MM.1S (cell line): ENCODE measurements at regions not wholly inside any gene's neighbourhood (a gene's known extent, or its start where the extent isn't known, plus 50 kb on each side); places are given as distances from the start of the nearest gene placed in this dataset.

Experiments used
- DNase-seq: peaks from one replicate; pipeline ENCODE4 v3.0.0-alpha.2; 2015
- H2AFZ ChIP-seq: fragments of 300-600 bp; sonication (generic); 2 replicates; pipeline ENCODE4 v1.6.0; 2016; ENCODE audit warnings: antibody characterized with exemption, low read length
- H3F3A ChIP-seq: fragments of 300-600 bp; sonication (generic); 2 replicates; pipeline ENCODE4 v1.6.1; 2016; ENCODE audit warnings: mild to moderate bottlenecking, antibody characterized with exemption, low read length, moderate library complexity, mixed read lengths; ENCODE audit not compliant: insufficient read depth
- H3K27ac ChIP-seq: fragments of 300-600 bp; sonication (generic); 2 replicates; pipeline ENCODE4 v1.5.1; 2016; ENCODE audit warnings: mild to moderate bottlenecking, low read length
- H3K27me3 ChIP-seq: fragments of 300-600 bp; sonication (generic); replicated peaks from 2 replicates; pipeline ENCODE4 v1.6.0; 2016; ENCODE audit warnings: low read length; ENCODE audit not compliant: insufficient read depth
- H3K36me3 ChIP-seq: fragments of 300-600 bp; sonication (generic); replicated peaks from 2 replicates; pipeline ENCODE4 v1.6.1; 2016; ENCODE audit warnings: mild to moderate bottlenecking, low read length, mixed read lengths; ENCODE audit not compliant: insufficient read depth
- H3K4me1 ChIP-seq: fragments of 300-600 bp; sonication (generic); 2 replicates; pipeline ENCODE4 v1.6.1; 2016; ENCODE audit warnings: low read length, mixed read lengths
- H3K4me2 ChIP-seq: fragments of 300-600 bp; sonication (generic); 2 replicates; pipeline ENCODE4 v1.6.0; 2016; ENCODE audit warnings: low read depth, low read length
- H3K4me3 ChIP-seq: fragments of 300-600 bp; sonication (generic); 2 replicates; pipeline ENCODE4 v1.5.1; 2016; ENCODE audit warnings: low read length, mixed read lengths
- H3K79me2 ChIP-seq: fragments of 300-600 bp; sonication (generic); 2 replicates; pipeline ENCODE4 v1.6.1; 2016; ENCODE audit warnings: mixed run types, low read length, mixed read lengths
- H3K9ac ChIP-seq: fragments of 300-600 bp; sonication (generic); 2 replicates; pipeline ENCODE4 v1.6.1; 2016; ENCODE audit warnings: low read length, mixed read lengths
- H3K9me2 ChIP-seq: fragments of 300-600 bp; sonication (generic); replicated peaks from 2 replicates; pipeline ENCODE4 v1.6.1; 2016; ENCODE audit warnings: mild to moderate bottlenecking, low read length, mixed read lengths; ENCODE audit not compliant: insufficient read depth
- H3K9me3 ChIP-seq: fragments of 300-600 bp; sonication (generic); replicated peaks from 2 replicates; pipeline ENCODE4 v1.6.1; 2016; ENCODE audit warnings: mild to moderate bottlenecking, low read length, mixed read lengths; ENCODE audit not compliant: insufficient read depth
- H4K20me1 ChIP-seq: fragments of 300-600 bp; sonication (generic); 2 replicates; pipeline ENCODE4 v1.6.1; 2016; ENCODE audit warnings: mild to moderate bottlenecking, low read length, moderate library complexity, mixed read lengths; ENCODE audit not compliant: insufficient read depth
- CTCF ChIP-seq: fragments of 300-600 bp; sonication (generic); IDR thresholded peaks from 2 replicates; pipeline ENCODE4 v1.5.1; 2016; ENCODE audit warnings: antibody characterized with exemption, low read length, mixed read lengths
- EZH2 ChIP-seq: fragments of 300-600 bp; sonication (generic); optimal IDR thresholded peaks from 2 replicates; pipeline ENCODE3; 2017; ENCODE audit warnings: low read depth, mild to moderate bottlenecking, antibody characterized with exemption, low read length, mixed read lengths
- EZH2phosphoT487 ChIP-seq: fragments of 300-600 bp; sonication (generic); IDR thresholded peaks from 2 replicates; pipeline ENCODE4 v1.6.1; 2018; ENCODE audit warnings: antibody characterized with exemption, low read length

- TF ChIP-seq CTCF, result no peak
- TF ChIP-seq EZH2, result no peak
- no peak for TF ChIP-seq EZH2phosphoT487
- no peak for DNase-seq
- H3K4me1 ChIP-seq, result no peaks in the 10 kb centered on the region
These were observed 258.8 kb upstream of the USP15 start for GRCh38 chr12:62001424-62001823.

GRCh38 chr12:62003226-62003625 is 257.0 kb upstream of the USP15 start:
- Histone ChIP-seq H3F3A (no peaks in the 10 kb centered on the region), H3K27me3 (no peaks in the 10 kb centered on the region), H3K9me2 (no peaks in the 10 kb centered on the region), H2AFZ (no peak overlapping the region), H3K4me2 (no peak overlapping the region), H3K27ac (no peak overlapping the region), H3K4me3 (no peak overlapping the region), H4K20me1 (no peaks in the 10 kb centered on the region), H3K9ac (no peak overlapping the region), H3K36me3 (no peaks in the 10 kb centered on the region), H3K9me3 (no peaks in the 10 kb centered on the region), H3K79me2 (no peaks in the 10 kb centered on the region), H3K4me1 (no peaks in the 10 kb centered on the region)
- no peak for TF ChIP-seq EZH2
- TF ChIP-seq CTCF, result no peak
- TF ChIP-seq EZH2phosphoT487, result no peak
- DNase-seq, result no peak

More at GRCh38 chr12:62001424-62001823, 258.8 kb upstream of the USP15 start:
- no peaks in the 10 kb centered on the region for H3K36me3 ChIP-seq
- H3K79me2 ChIP-seq, result no peaks in the 10 kb centered on the region
- no peak overlapping the region for H3K4me2 ChIP-seq
- no peaks in the 10 kb centered on the region for H3K9me3 ChIP-seq
- H3K9me2 ChIP-seq, result no peaks in the 10 kb centered on the region
- no peak overlapping the region for H3K4me3 ChIP-seq
- no peaks in the 10 kb centered on the region for H4K20me1 ChIP-seq
- no peak overlapping the region for H2AFZ ChIP-seq
- H3F3A ChIP-seq, result no peaks in the 10 kb centered on the region
- no peak overlapping the region for H3K27ac ChIP-seq
- no peak overlapping the region for H3K9ac ChIP-seq
- H3K27me3 ChIP-seq, result no peaks in the 10 kb centered on the region

- Histone ChIP-seq H3K79me2 (no peaks in the 10 kb centered on the region), H2AFZ (no peak overlapping the region), H3K27me3 (no peaks in the 10 kb centered on the region), H3K9me3 (no peaks in the 10 kb centered on the region), H3K9me2 (no peaks in the 10 kb centered on the region), H3K27ac (no peak overlapping the region), H3F3A (no peaks in the 10 kb centered on the region), H4K20me1 (no peaks in the 10 kb centered on the region), H3K9ac (no peak overlapping the region), H3K4me2 (no peak overlapping the region), H3K36me3 (no peaks in the 10 kb centered on the region), H3K4me1 (no peaks in the 10 kb centered on the region), H3K4me3 (no peak overlapping the region)
- no peak for TF ChIP-seq EZH2phosphoT487
- TF ChIP-seq CTCF, result no peak
- no peak for TF ChIP-seq EZH2
- no peak for DNase-seq
These were observed 256.5 kb upstream of the USP15 start for GRCh38 chr12:62003701-62004100.
